ENCODE measurements at regions not wholly inside any gene's neighbourhood (a gene's known extent, or its start where the extent isn't known, plus 50 kb on each side); places are given as distances from the start of the nearest gene placed in this dataset.

GRCh38 chr15:62730825-62731224 lies 311.7 kb upstream of the TPM1 start:
- DNase-seq = no peak
- Histone ChIP-seq H3K4me1 (no peaks in the 10 kb centered on the region), H3K27me3 (ENCODE audit: low read depth) (no peaks in the 10 kb centered on the region), H3K27ac (replicated peaks) (no peak overlapping the region), H3K4me3 (no peak overlapping the region), H3K9me3 (replicated peaks) (no peaks in the 10 kb centered on the region), H3K36me3 (peaks cover 67% of the 10 kb centered on the region)
- TF ChIP-seq, protein P1, sequence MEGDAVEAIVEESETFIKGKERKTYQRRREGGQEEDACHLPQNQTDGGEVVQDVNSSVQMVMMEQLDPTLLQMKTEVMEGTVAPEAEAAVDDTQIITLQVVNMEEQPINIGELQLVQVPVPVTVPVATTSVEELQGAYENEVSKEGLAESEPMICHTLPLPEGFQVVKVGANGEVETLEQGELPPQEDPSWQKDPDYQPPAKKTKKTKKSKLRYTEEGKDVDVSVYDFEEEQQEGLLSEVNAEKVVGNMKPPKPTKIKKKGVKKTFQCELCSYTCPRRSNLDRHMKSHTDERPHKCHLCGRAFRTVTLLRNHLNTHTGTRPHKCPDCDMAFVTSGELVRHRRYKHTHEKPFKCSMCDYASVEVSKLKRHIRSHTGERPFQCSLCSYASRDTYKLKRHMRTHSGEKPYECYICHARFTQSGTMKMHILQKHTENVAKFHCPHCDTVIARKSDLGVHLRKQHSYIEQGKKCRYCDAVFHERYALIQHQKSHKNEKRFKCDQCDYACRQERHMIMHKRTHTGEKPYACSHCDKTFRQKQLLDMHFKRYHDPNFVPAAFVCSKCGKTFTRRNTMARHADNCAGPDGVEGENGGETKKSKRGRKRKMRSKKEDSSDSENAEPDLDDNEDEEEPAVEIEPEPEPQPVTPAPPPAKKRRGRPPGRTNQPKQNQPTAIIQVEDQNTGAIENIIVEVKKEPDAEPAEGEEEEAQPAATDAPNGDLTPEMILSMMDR (IDR thresholded peaks at IDR 0.05; ENCODE audit: borderline replicate concordance) = no peak
- intact Hi-C loops (cut with micrococcal nuclease) = no loop called here

DNA sequence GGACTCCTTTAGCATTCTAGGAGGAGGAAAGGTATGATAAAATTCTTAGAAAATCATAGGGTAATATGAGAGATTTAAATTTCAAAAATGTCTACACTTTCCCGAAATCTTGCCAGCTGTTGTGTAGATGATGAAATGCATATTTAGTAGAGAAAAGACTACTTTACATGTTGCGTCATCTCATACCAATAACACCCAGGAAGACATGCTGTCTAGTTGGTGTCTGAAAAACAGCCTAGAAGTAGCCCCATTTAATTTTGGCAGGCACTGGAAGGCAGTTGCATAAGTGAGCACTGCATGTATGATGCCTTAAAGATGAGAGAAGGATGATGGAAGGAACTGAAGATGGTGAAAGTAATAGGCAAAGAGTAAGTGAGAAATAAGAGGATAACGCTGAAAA lies 310.5 kb upstream of the TPM1 start:
- H3K36me3 ChIP-seq = peaks cover 58% of the 10 kb centered on the region

GRCh38 chr15:62734706-62735105 lies 307.8 kb upstream of the TPM1 start:
- Histone ChIP-seq H3K9me3 (replicated peaks) (no peaks in the 10 kb centered on the region), H3K27ac (replicated peaks) (no peak overlapping the region), H3K4me3 (no peak overlapping the region), H3K4me1 (no peaks in the 10 kb centered on the region), H3K27me3 (ENCODE audit: low read depth) (no peaks in the 10 kb centered on the region), H3K36me3 (peaks cover 71% of the 10 kb centered on the region)
- TF ChIP-seq, protein P1 (IDR thresholded peaks at IDR 0.05; ENCODE audit: borderline replicate concordance) = no peak
- no peak for DNase-seq
- intact Hi-C loops (cut with micrococcal nuclease) = no loop called here

More for the DNA sequence above, 310.5 kb upstream of the TPM1 start:
- no peaks in the 10 kb centered on the region for H3K4me1 ChIP-seq
- TF ChIP-seq, protein P1 (IDR thresholded peaks at IDR 0.05; ENCODE audit: borderline replicate concordance) = no peak
- no peaks in the 10 kb centered on the region for H3K27me3 ChIP-seq (ENCODE audit: low read depth)
- no peak for DNase-seq
- intact Hi-C loops (cut with micrococcal nuclease) = no loop called here
- no peak overlapping the region for H3K4me3 ChIP-seq
- H3K9me3 ChIP-seq (replicated peaks) = no peaks in the 10 kb centered on the region
- H3K27ac ChIP-seq (replicated peaks) = no peak overlapping the region

DNA sequence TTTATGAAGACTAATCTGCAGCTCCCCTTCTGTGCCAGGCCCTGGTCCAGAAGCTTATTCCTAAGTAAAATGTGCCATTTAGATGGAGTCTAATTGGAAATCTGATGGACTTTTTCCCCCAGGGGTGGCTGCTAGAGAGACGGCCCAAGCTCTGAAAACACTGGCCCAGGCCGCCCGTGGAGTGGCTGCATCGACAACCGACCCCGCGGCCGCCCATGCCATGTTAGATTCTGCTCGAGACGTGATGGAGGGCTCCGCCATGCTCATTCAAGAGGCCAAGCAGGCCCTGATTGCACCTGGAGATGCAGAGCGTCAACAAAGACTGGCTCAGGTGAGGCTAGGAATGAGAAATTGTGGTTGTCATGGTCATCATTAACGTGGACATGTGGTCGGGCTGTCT lies 305.8 kb upstream of the TPM1 start:
- DNase-seq = no peak
- H3K4me3 ChIP-seq = no peak overlapping the region
- H3K9me3 ChIP-seq (replicated peaks) = no peaks in the 10 kb centered on the region
- no peaks in the 10 kb centered on the region for H3K27me3 ChIP-seq (ENCODE audit: low read depth)
- no peaks in the 10 kb centered on the region for H3K4me1 ChIP-seq
- TF ChIP-seq, protein P1 (IDR thresholded peaks at IDR 0.05; ENCODE audit: borderline replicate concordance) = no peak
- intact Hi-C loops (cut with micrococcal nuclease) = no loop called here
- peaks cover 67% of the 10 kb centered on the region for H3K36me3 ChIP-seq
- H3K27ac ChIP-seq (replicated peaks) = no peak overlapping the region

- H3K9me3 ChIP-seq (replicated peaks) = no peaks in the 10 kb centered on the region
- peaks cover 6% of the 10 kb centered on the region for H3K4me1 ChIP-seq
- no peak for DNase-seq
- H3K27ac ChIP-seq (replicated peaks) = no peak overlapping the region
- intact Hi-C loops (cut with micrococcal nuclease) = no loop called here
- TF ChIP-seq, protein P1 (IDR thresholded peaks at IDR 0.05; ENCODE audit: borderline replicate concordance) = no peak
- no peak overlapping the region for H3K4me3 ChIP-seq
- no peaks in the 10 kb centered on the region for H3K27me3 ChIP-seq (ENCODE audit: low read depth)
- peaks cover 60% of the 10 kb centered on the region for H3K36me3 ChIP-seq
Observed at GRCh38 chr15:62737551-62737950, 305.0 kb upstream of the TPM1 start.

GRCh38 chr15:62739082-62739481 lies 303.5 kb upstream of the TPM1 start:
- Histone ChIP-seq H3K27ac (replicated peaks) (no peak overlapping the region), H3K4me1 (peaks cover 11% of the 10 kb centered on the region), H3K4me3 (no peak overlapping the region), H3K36me3 (peaks cover 46% of the 10 kb centered on the region), H3K27me3 (ENCODE audit: low read depth) (no peaks in the 10 kb centered on the region), H3K9me3 (replicated peaks) (no peaks in the 10 kb centered on the region)
- no peak for DNase-seq
- TF ChIP-seq, protein P1 (IDR thresholded peaks at IDR 0.05; ENCODE audit: borderline replicate concordance) = no peak
- intact Hi-C loops (cut with micrococcal nuclease) = no loop called here
